ENCODE measurements at regions not wholly inside any gene's neighbourhood (a gene's known extent, or its start where the extent isn't known, plus 50 kb on each side); places are given as distances from the start of the nearest gene placed in this dataset.

DNA sequence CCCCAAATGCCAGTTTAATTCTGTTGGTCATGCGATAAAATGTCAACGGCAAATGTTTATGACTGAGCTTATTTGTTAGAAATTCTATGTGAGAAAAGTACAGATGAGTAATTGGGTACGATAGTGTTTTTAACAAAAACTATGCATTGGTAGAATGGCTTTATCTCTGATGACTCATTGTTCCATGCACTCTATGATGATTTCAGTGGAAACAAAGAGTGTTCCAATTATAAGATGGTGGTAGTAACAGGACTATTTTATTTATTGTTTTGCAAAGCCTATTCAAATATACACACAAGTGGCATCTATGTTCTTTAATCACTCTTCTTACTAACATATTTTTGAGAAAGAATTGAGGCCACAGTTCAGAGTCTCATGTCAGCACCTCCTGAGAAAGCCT is 353.7 kb upstream of the IRX2 start:
- TF ChIP-seq, protein P1, sequence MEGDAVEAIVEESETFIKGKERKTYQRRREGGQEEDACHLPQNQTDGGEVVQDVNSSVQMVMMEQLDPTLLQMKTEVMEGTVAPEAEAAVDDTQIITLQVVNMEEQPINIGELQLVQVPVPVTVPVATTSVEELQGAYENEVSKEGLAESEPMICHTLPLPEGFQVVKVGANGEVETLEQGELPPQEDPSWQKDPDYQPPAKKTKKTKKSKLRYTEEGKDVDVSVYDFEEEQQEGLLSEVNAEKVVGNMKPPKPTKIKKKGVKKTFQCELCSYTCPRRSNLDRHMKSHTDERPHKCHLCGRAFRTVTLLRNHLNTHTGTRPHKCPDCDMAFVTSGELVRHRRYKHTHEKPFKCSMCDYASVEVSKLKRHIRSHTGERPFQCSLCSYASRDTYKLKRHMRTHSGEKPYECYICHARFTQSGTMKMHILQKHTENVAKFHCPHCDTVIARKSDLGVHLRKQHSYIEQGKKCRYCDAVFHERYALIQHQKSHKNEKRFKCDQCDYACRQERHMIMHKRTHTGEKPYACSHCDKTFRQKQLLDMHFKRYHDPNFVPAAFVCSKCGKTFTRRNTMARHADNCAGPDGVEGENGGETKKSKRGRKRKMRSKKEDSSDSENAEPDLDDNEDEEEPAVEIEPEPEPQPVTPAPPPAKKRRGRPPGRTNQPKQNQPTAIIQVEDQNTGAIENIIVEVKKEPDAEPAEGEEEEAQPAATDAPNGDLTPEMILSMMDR (IDR thresholded peaks at IDR 0.05 in 2 of 3, conservative IDR thresholded peaks at IDR 0.05 in 1 of 3; ENCODE audit: borderline replicate concordance in 1 of 3, insufficient read depth in 1 of 3, low read depth in 2 of 3, low read length in 2 of 3), result no peak
- TF ChIP-seq, protein P2, sequence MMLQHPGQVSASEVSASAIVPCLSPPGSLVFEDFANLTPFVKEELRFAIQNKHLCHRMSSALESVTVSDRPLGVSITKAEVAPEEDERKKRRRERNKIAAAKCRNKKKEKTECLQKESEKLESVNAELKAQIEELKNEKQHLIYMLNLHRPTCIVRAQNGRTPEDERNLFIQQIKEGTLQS (IDR thresholded peaks at IDR 0.05), result no peak
- TF ChIP-seq, protein P3, sequence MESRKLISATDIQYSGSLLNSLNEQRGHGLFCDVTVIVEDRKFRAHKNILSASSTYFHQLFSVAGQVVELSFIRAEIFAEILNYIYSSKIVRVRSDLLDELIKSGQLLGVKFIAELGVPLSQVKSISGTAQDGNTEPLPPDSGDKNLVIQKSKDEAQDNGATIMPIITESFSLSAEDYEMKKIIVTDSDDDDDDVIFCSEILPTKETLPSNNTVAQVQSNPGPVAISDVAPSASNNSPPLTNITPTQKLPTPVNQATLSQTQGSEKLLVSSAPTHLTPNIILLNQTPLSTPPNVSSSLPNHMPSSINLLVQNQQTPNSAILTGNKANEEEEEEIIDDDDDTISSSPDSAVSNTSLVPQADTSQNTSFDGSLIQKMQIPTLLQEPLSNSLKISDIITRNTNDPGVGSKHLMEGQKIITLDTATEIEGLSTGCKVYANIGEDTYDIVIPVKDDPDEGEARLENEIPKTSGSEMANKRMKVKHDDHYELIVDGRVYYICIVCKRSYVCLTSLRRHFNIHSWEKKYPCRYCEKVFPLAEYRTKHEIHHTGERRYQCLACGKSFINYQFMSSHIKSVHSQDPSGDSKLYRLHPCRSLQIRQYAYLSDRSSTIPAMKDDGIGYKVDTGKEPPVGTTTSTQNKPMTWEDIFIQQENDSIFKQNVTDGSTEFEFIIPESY (IDR thresholded peaks at IDR 0.05; ENCODE audit: extremely low read depth, insufficient replicate concordance, low read length), result no peak
